Liver (tissue), 8 donors: ENCODE measurements at regions not wholly inside any gene's neighbourhood (a gene's known extent, or its start where the extent isn't known, plus 50 kb on each side); places are given as distances from the start of the nearest gene placed in this dataset.

Source experiments
- DNase-seq: peaks from one replicate; pipeline ENCODE4 v3.0.0-alpha.2; 2017; ENCODE audit warnings: low spot score
- H3K27ac ChIP-seq, 2 donors: one replicate each; pipeline ENCODE4 v1.7.0; 2013; ENCODE audit warnings: inconsistent platforms in 2 of 2, low read length in 2 of 2, control low read depth in 1 of 2, low read depth in 1 of 2, mild to moderate bottlenecking in 1 of 2
- H3K27me3 ChIP-seq, 4 donors: one replicate each; pipeline versions ENCODE4 v1.6.1 to v1.7.0; 2013; ENCODE audit warnings: low read length in 3 of 4, inconsistent platforms in 1 of 4, mild to moderate bottlenecking in 1 of 4, moderate library complexity in 1 of 4; ENCODE audit not compliant: control insufficient read depth in 4 of 4, insufficient read depth in 4 of 4
- H3K36me3 ChIP-seq, 4 donors: one replicate each; pipeline versions ENCODE4 v1.6.1 to v1.7.0; 2013; ENCODE audit warnings: low read length in 3 of 4, mild to moderate bottlenecking in 3 of 4, low read depth in 1 of 4, moderate library complexity in 1 of 4; ENCODE audit not compliant: control insufficient read depth in 4 of 4, insufficient read depth in 3 of 4
- H3K4me1 ChIP-seq, 4 donors: one replicate each; pipeline versions ENCODE4 v1.6.1 to v1.7.0; 2013; ENCODE audit warnings: low read length in 3 of 4, mild to moderate bottlenecking in 3 of 4, moderate library complexity in 1 of 4; ENCODE audit not compliant: control insufficient read depth in 4 of 4, insufficient read depth in 4 of 4
- H3K4me3 ChIP-seq, 3 donors: one replicate each; pipeline versions ENCODE4 v1.6.1 to v1.7.0; 2013; ENCODE audit warnings: low read length in 3 of 3, control low read depth in 1 of 3, low read depth in 1 of 3, mild to moderate bottlenecking in 1 of 3
- H3K9ac ChIP-seq, 2 donors: one replicate each; pipeline ENCODE4 v1.7.0; 2013; ENCODE audit warnings: low read length in 2 of 2, mild to moderate bottlenecking in 2 of 2, moderate library complexity in 2 of 2, control low read depth in 1 of 2, low read depth in 1 of 2
- H3K9me3 ChIP-seq, 4 donors: one replicate each; pipeline versions ENCODE4 v1.6.1 to v1.7.0; 2013; ENCODE audit warnings: low read length in 3 of 4; ENCODE audit not compliant: control insufficient read depth in 4 of 4
- EGR1 ChIP-seq, 2 donors: IDR thresholded peaks; 2 replicates each; pipeline ENCODE4 v1.6.1; 2016 to 2018; ENCODE audit warnings: antibody characterized with exemption in 2 of 2, low read depth in 2 of 2
- FOXA1 ChIP-seq: IDR thresholded peaks from 2 replicates; pipeline ENCODE4 v1.6.1; 2016; ENCODE audit warnings: antibody characterized with exemption
- FOXA2 ChIP-seq: IDR thresholded peaks from 2 replicates; pipeline ENCODE4 v1.6.1; 2016; ENCODE audit warnings: antibody characterized with exemption
- HNF4A ChIP-seq, 2 donors: conservative IDR thresholded peaks; 2 replicates each; pipeline ENCODE4 v1.6.1; 2016; ENCODE audit warnings: antibody characterized with exemption in 2 of 2, mild to moderate bottlenecking in 2 of 2
- JUND ChIP-seq, 2 donors: IDR thresholded peaks; 2 replicates each; pipeline ENCODE4 v1.6.1; 2016; ENCODE audit warnings: antibody characterized with exemption in 2 of 2
- SP1 ChIP-seq: IDR thresholded peaks from 2 replicates; pipeline ENCODE4 v1.6.1; 2018; ENCODE audit warnings: antibody characterized with exemption, mild to moderate bottlenecking
- TAF1 ChIP-seq: conservative IDR thresholded peaks from 2 replicates; pipeline ENCODE4 v1.6.1; 2016; ENCODE audit warnings: antibody characterized with exemption, mild to moderate bottlenecking
- YY1 ChIP-seq: IDR thresholded peaks from 2 replicates; pipeline ENCODE4 v1.6.1; 2016; ENCODE audit warnings: antibody characterized with exemption, mild to moderate bottlenecking
- WGBS: extraction: QIAGEN DNeasy Blood & Tissue Kit; methylation state at CpG from one replicate; pipeline ENCODE4 v1.1.7; 2013; 5-methylcytosine and 5-hydroxymethylcytosine counted together
- TF ChIP-seq, protein P1 (sequence below): IDR thresholded peaks from 2 replicates; pipeline ENCODE4 v1.6.1; 2016; ENCODE audit warnings: antibody characterized with exemption, mild to moderate bottlenecking
- TF ChIP-seq, protein P2 (sequence below): IDR thresholded peaks from 2 replicates; pipeline ENCODE4 v1.6.1; 2016; ENCODE audit warnings: antibody characterized with exemption
- TF ChIP-seq, protein P3 (sequence below): fragments of 150-350 bp; IDR thresholded peaks from 2 replicates; pipeline ENCODE4 v1.5.1; 2017; ENCODE audit warnings: improper control_type of control experiment, low read depth, low read length; ENCODE audit not compliant: missing input control
- donor health status: healthy.
- donor health status: healthy.
- donor health status: healthy.
- donor health status: healthy.
- donor health status: healthy.

DNA sequence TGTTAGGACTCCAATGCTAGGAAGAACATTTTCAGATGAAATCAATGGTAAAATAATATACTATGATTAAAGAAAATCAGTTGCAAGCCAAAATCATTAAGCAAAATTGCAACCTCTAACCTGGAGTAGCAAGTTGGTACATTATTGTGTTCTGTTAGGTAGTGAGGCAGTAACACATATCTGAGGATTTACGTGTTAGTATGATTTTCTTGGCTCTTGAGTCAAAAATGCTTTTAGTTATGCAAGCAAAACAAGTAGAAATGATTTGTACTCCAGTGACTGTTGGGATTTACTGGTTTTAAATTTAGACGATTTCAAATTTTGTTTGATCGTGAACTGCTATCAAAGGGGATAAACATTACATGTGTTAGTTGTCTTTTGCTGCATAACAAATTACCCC, 293.0 kb upstream of the BTBD3 start:
- Histone ChIP-seq H3K36me3 (no peaks in the 10 kb centered on the region), H3K27me3 (no peaks in the 10 kb centered on the region), H3K9me3 (no peaks in the 10 kb centered on the region), H3K27ac (no peak overlapping the region), H3K4me1 (peaks cover 0 to 2% (median 0%) of the 10 kb centered on the region in 4 donors), H3K4me3 (no peak overlapping the region), H3K9ac (no peak overlapping the region)
- 91% methylated on average over 3 of the region's 3 CpGs for WGBS
- TF ChIP-seq YY1, result no peak
- no peak for TF ChIP-seq TAF1
- no peak for DNase-seq

DNA sequence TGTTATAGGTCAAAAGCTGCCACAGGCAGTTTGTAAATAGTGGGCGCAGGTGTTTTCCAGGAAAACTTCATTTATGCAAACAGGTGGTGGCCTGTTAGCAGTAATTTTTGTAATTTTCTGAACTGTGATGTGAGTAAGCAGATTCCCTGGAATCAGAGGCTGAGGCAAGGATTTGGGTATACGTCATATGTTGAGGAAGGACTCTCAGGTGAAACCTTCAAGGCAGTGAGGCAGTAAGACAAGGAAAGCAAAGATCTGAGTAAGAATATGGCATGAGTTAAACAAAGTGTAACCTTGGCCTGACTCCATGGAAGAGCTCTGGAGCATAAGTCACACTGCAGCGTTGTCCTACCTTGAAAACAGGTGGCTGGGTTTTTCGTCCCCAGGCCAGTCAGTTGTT, 291.1 kb upstream of the BTBD3 start:
- no peak overlapping the region for H3K27ac ChIP-seq
- no peak for DNase-seq
- peaks cover 0 to 2% (median 0%) of the 10 kb centered on the region in 4 donors for H3K4me1 ChIP-seq
- no peak overlapping the region for H3K4me3 ChIP-seq
- H3K36me3 ChIP-seq, result no peaks in the 10 kb centered on the region
- H3K9me3 ChIP-seq, result no peaks in the 10 kb centered on the region
- TF ChIP-seq TAF1 (no peak), JUND (IDR thresholded peaks at IDR 0.05) (no peak), FOXA2 (no peak)
- TF ChIP-seq, protein P1, sequence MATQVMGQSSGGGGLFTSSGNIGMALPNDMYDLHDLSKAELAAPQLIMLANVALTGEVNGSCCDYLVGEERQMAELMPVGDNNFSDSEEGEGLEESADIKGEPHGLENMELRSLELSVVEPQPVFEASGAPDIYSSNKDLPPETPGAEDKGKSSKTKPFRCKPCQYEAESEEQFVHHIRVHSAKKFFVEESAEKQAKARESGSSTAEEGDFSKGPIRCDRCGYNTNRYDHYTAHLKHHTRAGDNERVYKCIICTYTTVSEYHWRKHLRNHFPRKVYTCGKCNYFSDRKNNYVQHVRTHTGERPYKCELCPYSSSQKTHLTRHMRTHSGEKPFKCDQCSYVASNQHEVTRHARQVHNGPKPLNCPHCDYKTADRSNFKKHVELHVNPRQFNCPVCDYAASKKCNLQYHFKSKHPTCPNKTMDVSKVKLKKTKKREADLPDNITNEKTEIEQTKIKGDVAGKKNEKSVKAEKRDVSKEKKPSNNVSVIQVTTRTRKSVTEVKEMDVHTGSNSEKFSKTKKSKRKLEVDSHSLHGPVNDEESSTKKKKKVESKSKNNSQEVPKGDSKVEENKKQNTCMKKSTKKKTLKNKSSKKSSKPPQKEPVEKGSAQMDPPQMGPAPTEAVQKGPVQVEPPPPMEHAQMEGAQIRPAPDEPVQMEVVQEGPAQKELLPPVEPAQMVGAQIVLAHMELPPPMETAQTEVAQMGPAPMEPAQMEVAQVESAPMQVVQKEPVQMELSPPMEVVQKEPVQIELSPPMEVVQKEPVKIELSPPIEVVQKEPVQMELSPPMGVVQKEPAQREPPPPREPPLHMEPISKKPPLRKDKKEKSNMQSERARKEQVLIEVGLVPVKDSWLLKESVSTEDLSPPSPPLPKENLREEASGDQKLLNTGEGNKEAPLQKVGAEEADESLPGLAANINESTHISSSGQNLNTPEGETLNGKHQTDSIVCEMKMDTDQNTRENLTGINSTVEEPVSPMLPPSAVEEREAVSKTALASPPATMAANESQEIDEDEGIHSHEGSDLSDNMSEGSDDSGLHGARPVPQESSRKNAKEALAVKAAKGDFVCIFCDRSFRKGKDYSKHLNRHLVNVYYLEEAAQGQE, result no peak
- TF ChIP-seq, protein P2, sequence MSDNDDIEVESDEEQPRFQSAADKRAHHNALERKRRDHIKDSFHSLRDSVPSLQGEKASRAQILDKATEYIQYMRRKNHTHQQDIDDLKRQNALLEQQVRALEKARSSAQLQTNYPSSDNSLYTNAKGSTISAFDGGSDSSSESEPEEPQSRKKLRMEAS, result no peak
- H3K9ac ChIP-seq, result no peak overlapping the region
- WGBS, result 53% methylated on average over 4 of the region's 4 CpGs
- H3K27me3 ChIP-seq, result no peaks in the 10 kb centered on the region

DNA sequence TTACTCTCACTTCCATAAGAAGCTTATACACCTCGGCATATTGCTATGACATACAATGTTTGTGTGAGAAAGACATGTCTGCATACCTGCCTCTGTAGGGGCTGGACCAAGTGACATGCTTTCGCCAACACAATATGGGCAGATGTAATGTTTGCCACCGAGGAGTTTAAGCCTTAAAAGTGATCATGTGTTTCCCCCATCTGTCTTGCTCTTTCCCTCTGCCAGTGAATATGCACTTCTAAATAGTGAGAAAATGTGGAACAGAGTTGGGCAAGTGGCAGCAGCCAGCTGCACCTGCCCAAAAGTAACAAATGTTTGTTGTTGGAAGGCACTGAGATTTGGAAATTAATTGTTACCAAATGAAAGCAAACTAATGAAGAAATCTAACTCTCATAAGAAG, 274.8 kb upstream of the BTBD3 start:
- no peaks in the 10 kb centered on the region for H3K36me3 ChIP-seq
- no peak overlapping the region for H3K27ac ChIP-seq
- no peak for DNase-seq
- TF ChIP-seq EGR1 (IDR thresholded peaks at IDR 0.05; ENCODE audit: low read depth in 2 of 2) (no peak), FOXA1 (no peak), HNF4A (conservative IDR thresholded peaks at IDR 0.05) (no peak), FOXA2 (no peak), SP1 (no peak), JUND (IDR thresholded peaks at IDR 0.05) (no peak)
- TF ChIP-seq, protein P3, sequence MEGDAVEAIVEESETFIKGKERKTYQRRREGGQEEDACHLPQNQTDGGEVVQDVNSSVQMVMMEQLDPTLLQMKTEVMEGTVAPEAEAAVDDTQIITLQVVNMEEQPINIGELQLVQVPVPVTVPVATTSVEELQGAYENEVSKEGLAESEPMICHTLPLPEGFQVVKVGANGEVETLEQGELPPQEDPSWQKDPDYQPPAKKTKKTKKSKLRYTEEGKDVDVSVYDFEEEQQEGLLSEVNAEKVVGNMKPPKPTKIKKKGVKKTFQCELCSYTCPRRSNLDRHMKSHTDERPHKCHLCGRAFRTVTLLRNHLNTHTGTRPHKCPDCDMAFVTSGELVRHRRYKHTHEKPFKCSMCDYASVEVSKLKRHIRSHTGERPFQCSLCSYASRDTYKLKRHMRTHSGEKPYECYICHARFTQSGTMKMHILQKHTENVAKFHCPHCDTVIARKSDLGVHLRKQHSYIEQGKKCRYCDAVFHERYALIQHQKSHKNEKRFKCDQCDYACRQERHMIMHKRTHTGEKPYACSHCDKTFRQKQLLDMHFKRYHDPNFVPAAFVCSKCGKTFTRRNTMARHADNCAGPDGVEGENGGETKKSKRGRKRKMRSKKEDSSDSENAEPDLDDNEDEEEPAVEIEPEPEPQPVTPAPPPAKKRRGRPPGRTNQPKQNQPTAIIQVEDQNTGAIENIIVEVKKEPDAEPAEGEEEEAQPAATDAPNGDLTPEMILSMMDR, result no peak
- H3K9ac ChIP-seq, result no peak overlapping the region
- H3K27me3 ChIP-seq, result no peaks in the 10 kb centered on the region
- 87% methylated on average over 3 of the region's 3 CpGs for WGBS
- H3K4me3 ChIP-seq, result no peak overlapping the region
- H3K9me3 ChIP-seq, result peaks cover 0 to 2% (median 0%) of the 10 kb centered on the region in 4 donors
- peaks cover 0 to 3% (median 1%) of the 10 kb centered on the region in 4 donors for H3K4me1 ChIP-seq
